NCI-H2029 treated with DMSO at 0.1 percent for 48 hours (cell line): ENCODE measurements at regions not wholly inside any gene's neighbourhood (a gene's known extent, or its start where the extent isn't known, plus 50 kb on each side); places are given as distances from the start of the nearest gene placed in this dataset.

ENCODE experiments used
- DNase-seq: peaks from one replicate; lab custom pipeline; 2025; lab: John Stamatoyannopoulos, UW

GRCh38 chr12:90398285-90398836 is 556.6 kb downstream of the CCER1 start:
- no peak for DNase-seq

DNA sequence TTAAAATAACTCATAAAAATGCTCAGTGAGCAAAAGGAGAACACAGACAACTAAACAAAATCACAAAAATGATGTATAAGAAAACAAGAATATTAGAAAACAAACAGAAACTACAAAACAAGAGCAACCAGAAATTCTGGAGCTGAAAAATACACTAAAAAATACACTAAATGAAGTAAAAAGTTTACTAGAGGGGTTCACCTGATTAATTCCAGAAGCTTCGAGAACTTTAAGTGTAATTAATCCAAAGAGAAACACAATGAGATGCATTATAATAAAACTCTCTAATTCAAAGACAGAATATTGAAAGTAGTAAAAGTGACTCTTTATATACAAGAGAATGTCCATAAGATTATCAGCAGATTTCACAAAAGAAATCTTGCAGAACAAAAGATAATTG is 558.4 kb downstream of the CCER1 start:
- no peak for DNase-seq

DNA sequence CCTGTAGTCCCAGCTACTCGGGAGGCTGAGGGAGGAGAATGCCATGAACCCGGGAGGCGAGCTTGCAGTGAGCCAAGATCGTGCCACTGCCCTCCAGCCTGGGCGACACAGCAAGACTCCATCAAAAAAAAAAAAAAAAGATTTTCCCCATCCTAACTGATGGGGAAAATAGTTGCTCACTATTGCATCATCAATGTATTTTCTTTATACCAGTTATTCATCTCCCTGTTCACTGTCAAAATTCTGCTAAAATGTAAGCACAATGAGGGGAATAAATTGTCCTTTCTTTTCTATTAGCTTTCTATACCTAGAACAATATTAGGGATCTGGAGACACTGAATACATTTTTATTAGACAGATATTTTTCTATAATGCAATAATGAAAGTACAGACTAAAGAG is 561.3 kb downstream of the CCER1 start:
- no peak for DNase-seq

DNA sequence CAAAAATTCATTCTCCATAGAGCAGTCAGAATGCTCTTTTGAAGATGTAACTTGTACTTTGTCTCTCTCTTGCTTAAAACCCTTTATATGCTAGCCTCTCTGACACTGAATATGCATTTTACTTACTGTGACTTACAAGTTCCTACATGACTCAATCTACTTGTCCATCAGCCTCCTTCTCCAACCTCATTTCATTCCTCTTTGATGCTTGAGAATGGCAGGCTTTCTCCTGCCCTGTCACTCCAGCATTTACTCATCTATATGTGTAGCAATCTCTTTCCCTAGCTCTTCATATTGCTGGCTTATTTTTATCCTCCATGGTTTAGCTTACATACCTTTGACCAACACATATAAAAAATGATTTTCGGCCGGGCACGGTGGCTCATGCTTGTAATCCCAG is 561.9 kb downstream of the CCER1 start:
- no peak for DNase-seq

- DNase-seq = no peak
Measured at GRCh38 chr12:90390947-90391346, 564.0 kb downstream of the CCER1 start.

DNA sequence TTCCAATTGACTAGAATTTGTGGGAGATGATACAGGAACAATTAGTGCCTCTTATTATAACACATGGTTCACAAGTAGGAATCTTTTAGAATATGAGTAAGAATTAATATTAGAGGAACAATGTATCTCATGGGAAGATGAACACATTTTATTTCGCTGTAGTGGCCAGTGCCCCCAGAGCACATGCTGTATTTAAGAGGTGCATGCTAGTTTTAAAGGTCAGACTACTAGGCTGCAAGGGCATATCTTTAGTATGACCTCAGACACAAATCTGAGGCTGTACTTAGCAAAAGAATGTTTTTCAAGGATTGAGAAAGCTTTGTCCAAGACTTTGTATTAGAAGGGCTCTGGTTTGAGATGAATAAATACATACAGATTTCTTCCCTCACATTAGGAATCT is 586.9 kb downstream of the CCER1 start:
- DNase-seq = no peak

GRCh38 chr12:90366286-90366685 is 588.7 kb downstream of the CCER1 start:
- DNase-seq = no peak

DNA sequence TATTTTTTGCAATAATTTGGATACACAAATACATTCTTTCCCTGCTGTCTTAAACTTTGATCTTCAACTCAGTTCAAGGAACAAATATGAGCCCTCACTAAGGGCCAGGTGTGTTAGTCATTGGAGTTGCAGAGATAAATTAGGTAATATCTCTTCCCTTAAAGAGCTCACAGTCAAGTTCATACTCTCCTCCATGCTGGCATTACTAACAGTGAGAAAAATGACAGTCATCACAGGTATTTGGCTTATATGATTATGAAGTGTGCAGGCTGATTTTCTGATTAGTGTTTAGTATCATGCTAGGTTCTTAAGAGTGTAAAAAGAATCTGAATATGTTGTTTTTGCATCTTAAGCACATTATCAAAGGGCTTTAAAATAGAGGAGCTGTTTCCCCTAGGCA is 594.7 kb downstream of the CCER1 start:
- DNase-seq = no peak

GRCh38 chr12:90355711-90356355 is 599.1 kb downstream of the CCER1 start:
- no peak for DNase-seq

- DNase-seq = no peak
Measured at GRCh38 chr12:90343966-90344365, 611.0 kb downstream of the CCER1 start.

- DNase-seq = no peak
Measured at GRCh38 chr12:90342081-90342480, 612.9 kb downstream of the CCER1 start.

GRCh38 chr12:90339837-90340236 is 615.1 kb downstream of the CCER1 start:
- DNase-seq = no peak

GRCh38 chr12:90338365-90338764 is 616.6 kb downstream of the CCER1 start:
- no peak for DNase-seq

GRCh38 chr12:90337018-90337417 is 618.0 kb downstream of the CCER1 start:
- no peak for DNase-seq

GRCh38 chr12:90335566-90335965 is 619.4 kb downstream of the CCER1 start:
- DNase-seq = no peak

DNA sequence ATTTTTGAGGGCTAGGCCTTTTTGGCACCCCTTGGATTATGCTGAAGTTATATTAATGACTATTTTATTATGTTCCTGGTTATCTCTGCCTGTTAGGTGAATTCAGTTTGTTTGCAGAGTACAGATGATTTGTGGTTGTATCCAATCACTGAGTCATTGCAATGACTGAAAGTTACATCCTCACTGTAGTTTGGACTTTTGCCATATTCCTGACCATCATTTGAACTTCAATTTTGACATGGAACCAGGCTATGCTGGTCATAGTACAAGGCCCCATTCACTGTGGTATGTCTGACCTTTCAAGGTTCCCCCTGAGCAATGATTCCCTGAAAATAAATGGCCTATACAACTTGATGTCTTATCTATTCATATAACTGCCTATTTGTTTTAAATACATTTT is 621.0 kb downstream of the CCER1 start:
- no peak for DNase-seq

GRCh38 chr12:90333424-90333823 is 621.6 kb downstream of the CCER1 start:
- no peak for DNase-seq

DNA sequence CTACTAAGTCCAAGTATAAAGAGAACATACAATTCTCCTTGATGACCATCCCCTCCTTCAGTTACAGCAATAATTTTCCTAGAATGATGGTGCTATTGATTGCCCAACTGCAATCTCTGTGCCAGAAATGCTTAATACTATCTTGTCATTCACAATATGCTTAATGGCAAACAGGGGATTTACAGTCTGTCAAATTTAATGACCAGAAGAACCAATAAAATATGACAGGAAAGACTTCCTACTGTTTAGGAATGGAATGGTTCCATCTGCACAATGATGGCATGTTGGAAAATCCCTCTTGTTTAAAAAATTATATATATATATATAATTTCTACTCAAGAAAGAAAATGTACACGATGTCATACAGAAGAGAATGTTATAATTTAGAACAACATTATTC is 623.2 kb downstream of the CCER1 start:
- DNase-seq = no peak

- no peak for DNase-seq
Measured at GRCh38 chr12:90331262-90331661, 622.6 kb upstream of the ATP2B1 start.

GRCh38 chr12:90327793-90328743 is 619.4 kb upstream of the ATP2B1 start:
- DNase-seq = no peak

DNA sequence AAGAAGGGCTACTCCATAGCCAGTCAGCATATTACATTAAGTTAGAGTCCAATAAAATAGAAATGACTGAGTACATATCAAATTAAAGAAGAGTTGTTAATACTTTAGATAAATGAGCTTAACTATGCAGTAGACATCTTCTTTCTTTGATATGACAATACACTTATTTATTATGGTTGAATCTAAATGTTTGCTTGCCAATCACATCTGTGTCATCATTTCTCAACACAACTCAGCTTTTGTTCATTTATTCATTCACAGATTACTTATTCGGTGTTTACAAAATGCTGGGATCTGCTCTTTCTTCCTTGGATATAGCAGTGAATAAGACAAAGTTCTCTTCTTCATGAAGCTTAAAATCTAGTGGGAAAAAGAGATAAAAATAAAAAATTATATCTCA is 614.6 kb upstream of the ATP2B1 start:
- DNase-seq = no peak

- DNase-seq = no peak
Measured at GRCh38 chr12:90322006-90322405, 613.4 kb upstream of the ATP2B1 start.

- no peak for DNase-seq
Measured at GRCh38 chr12:90321369-90321768, 612.7 kb upstream of the ATP2B1 start.
